ENCODE measurements at regions not wholly inside any gene's neighbourhood (a gene's known extent, or its start where the extent isn't known, plus 50 kb on each side); places are given as distances from the start of the nearest gene placed in this dataset.
"Not testable (repeated sequence)": the region's sequence is repeated elsewhere in the genome, so short reads cannot be mapped to it uniquely, and the experiment has no call there.

DNA sequence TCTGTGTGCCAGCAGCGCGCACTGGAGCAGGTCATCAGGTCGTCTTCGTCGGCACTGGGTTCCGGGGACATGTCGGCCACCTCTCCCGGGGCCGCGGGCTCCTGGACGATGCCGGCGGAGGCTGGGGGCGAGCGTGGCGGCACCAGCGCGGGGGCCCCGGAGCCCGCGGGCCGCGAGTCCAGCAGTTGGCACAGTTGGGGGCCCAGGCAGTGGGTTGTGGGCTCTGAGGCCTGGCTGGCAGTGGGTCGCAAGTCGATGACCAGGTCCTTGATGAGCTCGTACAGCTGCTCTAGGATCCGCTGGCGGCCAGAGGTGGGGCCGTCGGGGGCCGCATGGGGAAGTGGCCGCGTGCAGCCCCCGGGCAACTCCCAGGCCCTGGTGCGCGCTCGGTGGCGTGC is 300.5 kb downstream of the CCDC74A start:
- DNase-seq (ENCODE audit: low read depth): no peak

DNA sequence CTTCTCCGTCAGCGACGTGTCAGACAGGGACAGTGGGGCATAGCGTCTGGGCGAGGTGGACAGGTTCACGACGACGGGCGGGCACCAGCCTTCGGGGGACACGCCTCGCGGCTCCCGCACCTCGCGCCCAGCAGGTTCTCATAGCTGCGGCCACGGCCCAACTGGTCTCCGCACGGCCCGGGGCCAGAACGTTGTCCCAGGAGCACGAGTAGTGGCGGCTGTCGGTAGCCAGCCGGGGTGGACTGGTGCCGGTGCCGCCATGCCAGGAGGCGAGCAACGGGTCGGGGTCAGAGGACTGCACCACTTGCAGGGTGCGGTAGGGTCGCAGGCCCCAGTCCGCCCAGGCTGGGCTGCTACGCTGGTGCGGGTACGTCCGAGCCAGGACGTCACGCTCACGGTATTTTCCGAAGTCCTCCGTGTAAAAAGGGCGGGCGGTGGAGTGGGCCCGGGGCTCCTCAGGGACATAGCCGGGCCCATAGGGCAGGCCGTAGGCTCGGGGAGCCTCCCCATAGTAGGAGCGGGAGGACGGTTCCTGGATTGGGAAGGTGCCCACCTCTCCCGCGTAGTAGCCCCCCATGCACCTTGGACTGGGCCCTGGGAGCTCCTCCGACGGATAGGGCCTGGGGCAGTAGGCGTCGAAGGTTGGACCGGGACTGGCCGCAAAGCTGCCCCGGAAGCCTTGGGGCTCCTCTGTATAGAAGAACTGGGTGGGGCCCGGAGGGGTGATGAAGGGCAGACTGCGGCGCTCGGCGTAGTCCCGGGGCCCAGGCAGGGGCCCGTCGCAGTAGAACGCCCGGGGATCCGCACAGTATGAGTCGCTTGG is 301.2 kb downstream of the CCDC74A start:
- not testable (repeated sequence) for DNase-seq (ENCODE audit: low read depth)

DNA sequence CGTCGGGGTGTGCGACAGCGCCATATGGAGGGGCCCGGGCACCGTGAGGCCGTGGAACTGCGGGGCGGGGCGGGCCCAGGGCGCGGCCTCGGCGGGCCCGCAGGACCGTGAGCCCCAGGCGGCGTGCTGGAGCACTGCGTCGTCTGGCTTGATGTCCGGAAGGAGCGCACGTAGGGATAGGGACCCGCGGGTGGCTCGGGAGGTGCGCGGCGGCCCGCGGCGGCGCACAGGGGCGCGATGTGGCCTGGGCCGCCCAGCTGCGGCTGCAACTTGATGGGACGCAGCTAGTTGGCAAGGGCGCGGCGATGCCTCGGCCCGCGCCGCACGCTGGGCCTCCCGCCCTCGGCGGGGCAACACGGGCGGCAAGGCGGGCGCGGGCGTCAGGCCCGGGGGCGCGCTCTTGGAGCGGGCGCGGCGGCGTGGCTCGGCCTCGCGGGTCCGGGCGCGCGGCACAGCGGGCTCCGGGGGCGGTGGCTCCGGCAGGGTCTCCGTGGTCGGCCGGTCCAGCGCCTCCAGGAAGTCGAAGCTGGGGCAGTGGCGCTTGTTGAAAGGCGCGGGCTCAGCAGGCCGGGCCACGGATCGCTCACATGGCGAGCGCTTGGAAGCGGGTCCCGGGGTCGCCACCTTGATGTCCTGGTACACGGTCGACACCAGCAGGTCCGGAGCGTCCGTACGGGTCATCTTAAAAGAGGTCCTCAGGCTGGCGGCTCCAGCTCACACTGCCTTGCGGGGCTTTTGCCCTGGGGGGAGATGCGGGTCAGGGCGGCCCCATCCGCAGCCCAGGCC is 302.0 kb downstream of the CCDC74A start:
- not testable (repeated sequence) for DNase-seq (ENCODE audit: low read depth)

DNA sequence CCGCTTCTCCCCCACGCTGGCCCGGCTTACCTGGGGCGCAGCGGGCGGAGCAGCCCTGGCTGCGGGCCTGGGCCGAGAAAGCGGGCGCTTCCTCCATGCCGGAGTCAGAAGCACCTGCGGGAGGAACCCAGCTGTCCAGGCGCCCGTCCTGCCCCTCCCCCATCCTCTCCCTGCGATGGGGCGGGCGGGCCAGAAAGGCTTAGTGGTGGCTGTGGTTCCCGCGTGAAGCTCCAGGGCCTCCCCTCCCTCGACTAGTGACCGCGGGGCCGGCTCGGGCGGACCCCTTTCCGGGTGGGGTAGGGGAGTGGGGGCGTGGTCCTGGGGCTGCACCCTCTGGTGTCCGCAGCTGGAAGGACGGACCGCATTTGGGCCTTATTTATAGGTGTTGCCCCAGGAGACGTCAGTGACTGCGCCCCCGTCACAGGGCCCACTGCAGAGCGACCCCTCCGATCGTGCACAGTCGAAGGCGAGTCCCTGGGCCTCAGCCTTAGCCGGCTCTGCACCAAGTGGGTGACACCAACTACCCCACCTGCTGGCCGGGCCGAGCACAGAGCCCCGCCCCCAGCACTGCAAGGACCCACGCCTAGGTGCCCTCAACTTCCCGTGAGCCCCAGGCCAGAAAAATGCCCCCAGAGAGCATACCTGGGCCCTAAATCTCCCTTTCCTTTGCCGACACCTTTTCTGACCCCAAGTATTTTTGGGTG is 302.7 kb downstream of the CCDC74A start:
- not testable (repeated sequence) for DNase-seq (ENCODE audit: low read depth)

DNA sequence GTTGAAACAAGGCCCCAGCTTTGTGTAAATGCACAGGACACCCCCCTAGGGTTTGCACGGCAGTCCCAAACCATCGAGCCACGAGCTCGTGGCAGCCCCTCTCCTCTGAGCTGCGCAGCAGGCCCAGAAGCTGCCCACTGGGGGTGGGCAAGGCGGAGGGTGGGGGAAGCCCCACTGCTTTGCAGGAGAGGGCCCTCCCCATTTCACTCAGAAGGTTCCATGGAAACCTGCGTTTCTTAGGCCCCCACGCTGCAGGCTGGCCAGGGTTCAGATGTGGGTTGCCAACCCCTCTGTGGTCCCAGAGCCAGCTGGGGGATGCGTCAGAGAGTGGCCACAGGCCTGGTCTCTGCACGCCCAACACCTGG is 303.2 kb downstream of the CCDC74A start:
- DNase-seq (ENCODE audit: low read depth): not testable (repeated sequence)

DNA sequence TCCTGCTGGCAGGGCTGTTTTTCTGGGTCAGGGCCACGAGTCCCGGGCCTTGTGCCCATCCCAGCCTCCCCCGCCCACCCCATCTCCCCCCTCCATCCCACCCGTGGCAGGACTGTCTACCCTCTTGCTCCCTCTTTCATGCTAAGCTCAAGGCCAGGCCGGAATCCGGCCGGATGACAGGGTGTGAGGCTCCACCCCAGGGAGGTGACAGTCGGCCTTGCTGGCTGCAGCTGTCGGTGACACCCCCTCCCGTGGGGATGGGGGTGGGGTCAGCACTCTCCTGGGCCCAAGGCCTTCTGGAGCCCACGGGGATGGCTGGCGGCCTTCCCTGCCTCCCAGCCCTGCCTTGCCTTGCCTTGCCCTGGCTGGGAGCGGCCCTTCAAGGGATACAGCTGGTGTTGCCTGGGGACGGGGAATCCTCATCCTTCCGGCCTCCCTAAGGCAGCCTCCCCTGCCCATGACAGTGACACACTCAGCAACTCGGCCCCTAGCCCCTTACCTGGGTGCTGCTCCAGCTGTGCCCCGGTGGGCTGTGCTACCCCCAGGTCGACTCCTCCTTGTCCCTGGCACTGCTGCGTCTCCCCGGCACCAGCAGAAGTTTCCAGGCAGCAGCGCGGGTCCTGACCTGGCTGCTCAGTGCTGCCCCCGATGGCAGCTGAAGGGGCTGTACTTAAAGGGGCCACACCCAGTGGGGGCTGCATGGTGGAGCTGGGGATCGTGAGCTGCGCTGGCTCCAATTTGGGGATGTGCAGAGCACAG is 303.9 kb downstream of the CCDC74A start:
- not testable (repeated sequence) for DNase-seq (ENCODE audit: low read depth)

DNA sequence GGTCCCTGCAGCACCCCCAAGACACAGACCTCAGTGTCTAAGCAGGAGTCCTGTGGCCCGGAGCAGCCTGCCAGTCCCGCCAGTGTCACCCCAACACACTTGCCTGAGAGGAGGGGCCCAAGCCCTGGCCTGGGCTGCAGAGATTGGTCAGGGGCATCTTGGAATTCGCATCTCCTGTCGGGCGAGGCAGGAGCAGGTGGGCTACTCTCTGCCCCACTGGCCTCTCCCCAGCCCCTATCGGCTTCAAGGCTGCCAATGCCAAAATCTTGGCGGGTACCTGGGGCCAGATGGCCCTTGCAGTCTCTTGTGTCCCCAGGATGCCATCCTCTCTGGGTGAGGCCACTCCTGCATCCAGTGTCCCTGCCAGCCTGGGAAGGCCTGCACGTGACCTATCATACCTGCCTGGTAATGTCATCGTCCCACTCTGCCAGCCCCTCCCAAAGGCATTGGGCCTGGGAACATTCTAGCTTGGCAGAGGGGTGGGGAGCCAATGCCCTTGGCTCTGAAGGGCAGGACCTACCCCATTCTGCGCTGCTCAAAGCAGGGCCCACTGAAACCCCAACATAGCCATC is 304.6 kb downstream of the CCDC74A start:
- not testable (repeated sequence) for DNase-seq (ENCODE audit: low read depth)

DNA sequence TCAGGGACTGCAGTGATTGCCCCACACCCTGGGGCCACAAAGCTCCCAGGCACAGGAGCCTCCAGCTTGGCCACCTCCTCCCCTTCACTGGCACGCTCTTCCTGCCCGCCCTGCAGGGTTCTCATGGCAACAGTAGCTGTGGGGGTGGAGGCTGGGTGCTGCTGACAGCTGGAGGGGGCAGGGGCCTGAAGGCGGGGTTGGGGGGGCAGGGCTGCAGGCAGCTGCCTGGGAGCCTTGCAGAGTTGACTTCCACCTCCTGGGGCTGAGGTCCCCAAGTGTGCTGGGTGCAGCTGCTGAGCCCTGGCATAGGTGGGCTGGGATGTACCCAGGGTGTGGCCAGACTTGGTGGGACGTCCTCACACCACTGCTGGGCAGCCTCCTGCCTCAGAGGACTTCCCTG is 305.2 kb downstream of the CCDC74A start:
- not testable (repeated sequence) for DNase-seq (ENCODE audit: low read depth)

DNA sequence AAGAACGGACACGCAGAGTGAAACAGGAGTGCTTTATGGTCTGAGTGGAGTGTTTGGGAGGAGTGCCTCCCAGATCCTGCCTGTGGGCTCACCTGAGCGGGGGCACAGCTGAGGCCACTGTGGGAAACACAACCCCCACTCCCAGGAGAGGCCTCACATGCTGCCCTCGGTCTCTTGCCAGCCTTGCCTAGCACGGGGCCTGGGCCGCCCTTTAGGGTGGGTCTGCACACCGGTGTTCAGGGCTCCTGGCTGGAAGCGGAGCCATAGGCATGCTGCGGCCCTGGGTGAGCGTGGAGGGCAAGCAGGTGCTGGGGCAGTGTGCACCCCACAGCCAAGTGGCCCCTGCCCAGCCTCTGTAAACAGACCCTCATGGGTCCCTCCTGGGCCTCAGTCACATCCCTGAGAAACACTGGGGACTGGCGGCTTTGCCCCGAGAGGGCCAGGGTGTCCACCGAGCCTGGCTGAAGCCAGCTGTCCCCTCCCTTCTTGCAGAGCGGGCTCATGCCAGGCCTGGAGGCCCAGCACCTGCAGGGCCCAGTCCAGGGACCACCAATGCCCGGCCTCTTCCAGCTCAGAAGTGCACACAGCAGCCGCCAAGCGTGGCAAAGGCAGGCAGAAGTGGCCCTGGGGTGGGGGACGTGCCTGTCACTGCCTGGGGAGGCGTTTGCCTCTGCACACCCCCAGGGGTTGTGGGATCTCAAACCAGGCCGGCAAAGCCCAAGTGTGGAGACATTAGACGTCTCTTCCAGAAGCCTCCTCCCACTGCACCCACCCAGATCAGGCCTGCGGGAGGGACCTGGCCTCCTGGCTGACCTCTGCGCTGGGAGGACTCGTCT is 305.9 kb downstream of the CCDC74A start:
- not testable (repeated sequence) for DNase-seq (ENCODE audit: low read depth)

DNA sequence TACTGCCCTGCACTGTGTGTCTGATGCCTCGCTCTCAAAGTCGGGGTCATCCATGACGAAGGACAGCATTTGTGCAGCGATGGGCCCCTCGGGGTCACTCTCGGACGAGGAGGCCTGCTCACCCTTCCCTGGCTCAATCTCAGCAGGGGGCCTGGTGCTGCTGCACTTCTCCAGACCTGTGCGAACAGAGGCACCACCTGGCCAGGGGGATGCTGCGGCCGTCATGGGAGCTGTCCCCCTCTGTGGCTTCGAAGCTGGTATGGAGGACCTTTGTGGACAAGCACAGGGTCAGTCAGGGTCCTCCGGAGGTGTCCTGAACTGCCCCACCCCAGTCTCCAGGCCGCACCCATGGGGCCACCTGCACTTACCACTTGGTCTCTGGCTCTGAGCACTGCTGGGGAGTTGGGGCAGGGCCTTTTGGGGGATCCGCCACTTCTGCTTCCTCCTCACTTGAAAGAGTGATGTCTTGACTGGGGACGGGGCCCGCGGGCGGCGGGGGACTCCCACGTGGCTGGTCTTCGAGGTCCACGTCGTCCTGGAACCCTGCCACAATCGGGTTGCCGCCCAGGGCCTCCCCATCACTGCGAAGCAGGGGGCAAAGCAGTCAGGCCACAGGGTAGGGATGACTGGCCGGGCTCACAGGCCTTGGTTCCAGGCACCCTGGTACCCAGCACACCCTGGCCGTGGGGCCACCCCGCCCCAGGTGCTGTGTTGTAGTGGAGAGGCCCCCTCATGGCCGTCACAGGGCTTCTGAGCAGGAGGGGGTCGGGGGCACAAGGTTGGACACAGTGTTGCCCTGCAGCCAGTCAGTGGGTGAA is 306.7 kb downstream of the CCDC74A start:
- DNase-seq (ENCODE audit: low read depth): not testable (repeated sequence)

DNA sequence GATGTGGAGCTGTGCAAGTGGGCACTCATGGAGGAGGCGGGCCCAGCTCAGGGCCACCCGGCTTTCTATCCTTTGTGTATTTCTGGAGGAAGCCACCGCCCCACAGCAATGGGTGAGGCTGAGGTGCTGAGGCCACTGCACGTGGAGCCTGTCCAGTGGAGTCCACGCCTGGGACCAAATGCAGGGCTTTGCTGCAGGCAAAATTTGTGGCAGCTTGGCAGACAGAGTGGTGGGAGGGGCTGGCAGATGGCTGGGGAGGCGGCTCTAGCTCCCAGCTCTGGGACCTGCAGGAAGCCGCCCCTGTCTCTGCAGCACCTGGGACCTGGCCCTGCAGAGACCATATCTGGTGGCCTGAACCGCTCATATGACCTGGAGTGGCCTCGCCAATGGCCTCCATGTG is 307.3 kb downstream of the CCDC74A start:
- DNase-seq (ENCODE audit: low read depth): not testable (repeated sequence)

DNA sequence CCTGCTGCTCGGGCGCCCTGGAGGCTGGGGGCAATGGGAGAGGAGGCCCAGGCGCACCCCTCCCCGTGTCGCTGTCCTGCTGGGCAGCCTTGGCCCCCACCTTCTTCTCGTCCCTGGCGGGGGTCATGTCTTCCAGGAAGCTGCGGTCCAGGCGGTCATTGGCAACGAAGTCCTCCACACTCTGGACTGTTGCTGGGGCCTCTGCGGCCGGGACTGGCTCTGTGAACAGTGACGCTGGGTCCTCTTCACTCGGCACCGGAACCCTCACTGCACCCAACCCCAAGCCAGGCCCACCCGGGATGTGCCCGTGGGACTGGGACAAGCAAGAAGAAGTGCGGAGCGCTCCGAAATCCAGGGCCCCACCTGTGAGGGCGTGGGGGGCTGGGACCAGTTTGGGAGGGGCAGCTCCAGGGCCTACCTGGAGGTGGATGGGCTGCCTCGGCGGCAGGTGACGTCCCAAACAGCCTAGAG is 308.0 kb downstream of the CCDC74A start:
- no peak for DNase-seq (ENCODE audit: low read depth)

DNA sequence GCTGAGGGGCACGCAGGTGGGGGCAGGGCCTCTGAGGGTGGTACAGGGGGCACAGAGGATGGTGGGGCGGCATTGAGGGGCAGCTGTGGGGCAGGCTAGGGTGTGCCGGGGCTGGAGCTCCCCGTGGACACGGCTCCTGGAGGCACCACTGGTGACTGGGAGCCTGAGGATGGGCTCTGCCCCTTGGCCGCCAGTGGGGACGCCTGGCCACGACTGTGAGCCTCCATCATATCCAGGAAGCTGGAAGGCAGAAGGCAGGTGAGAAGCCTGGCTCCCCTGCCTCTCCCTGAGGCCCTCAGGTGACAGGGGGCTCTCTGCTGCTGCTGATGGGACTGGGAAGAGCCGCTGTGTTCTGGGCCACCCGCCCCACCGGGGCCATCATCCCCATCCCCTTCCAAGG is 308.4 kb downstream of the CCDC74A start:
- not testable (repeated sequence) for DNase-seq (ENCODE audit: low read depth)

DNA sequence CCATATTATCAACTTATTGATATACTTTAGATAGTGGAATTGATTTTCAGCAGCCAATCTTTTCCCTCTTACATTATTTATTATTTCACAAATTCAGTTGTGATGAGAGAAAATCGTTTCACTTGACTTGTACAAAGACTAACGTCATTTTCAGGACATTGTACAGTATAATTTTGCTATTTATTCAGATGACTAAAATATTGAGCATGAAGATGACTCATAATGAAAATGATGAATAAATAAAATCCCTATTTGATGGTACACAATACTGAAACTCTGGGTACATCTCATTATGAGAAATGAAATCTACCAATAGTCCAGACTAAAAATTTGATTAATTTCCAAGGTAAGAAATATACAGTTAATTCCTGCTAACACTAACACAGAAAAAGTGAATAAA is 316.4 kb downstream of the CCDC74A start:
- not testable (repeated sequence) for DNase-seq (ENCODE audit: low read depth)

DNA sequence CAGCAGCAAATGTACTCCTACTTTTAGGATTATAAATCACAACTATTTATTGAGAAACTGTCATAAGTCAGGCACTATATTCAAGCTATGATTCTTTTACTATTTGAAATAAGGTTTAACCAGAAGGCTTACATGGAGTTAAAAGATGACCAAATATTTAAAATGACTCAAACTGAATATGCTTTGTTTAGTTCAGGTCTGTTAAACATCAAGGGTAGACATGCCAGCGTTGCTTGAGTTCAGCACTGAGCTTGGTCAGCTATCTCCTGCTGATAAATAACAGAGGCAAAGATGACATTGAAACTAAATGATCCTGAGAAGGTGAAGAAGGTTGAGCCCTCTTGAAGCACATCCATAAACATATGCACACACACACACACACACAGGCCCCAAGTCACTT is 305.6 kb downstream of the ANKRD30BL start:
- DNase-seq (ENCODE audit: low read depth): not testable (repeated sequence)

DNA sequence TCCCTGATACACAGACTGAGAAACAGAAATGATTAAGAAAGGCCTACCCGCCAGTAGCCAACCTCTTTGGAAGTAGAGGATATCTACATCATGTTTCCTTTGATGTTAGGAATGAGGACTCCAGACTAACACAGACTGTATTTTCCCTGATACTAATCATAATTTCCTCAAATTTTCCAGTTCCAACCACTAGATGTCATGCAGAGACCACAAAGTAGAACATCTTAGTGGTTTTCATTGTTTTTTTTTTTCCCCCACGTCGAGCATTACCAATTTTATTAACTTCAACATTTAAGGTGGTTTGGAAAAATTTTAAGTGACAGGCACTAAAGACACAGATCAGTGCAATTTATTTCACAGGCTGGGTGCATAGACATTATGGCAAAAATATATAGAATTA is 303.6 kb downstream of the ANKRD30BL start:
- DNase-seq (ENCODE audit: low read depth): not testable (repeated sequence)
